GM18519 (cell line): ENCODE measurements at regions not wholly inside any gene's neighbourhood (a gene's known extent, or its start where the extent isn't known, plus 50 kb on each side); places are given as distances from the start of the nearest gene placed in this dataset.
A peak's percentile ranks its signal among the peaks of the same experiment; 100 is the strongest.

Experiments
- ATAC-seq: cut with Tn5 transposase; IDR thresholded peaks from one replicate; pipeline ENCODE4 v1.9.1; 2021; ENCODE audit warnings: mild to moderate bottlenecking, moderate library complexity; ENCODE audit not compliant: unreplicated experiment, low FRiP score

GRCh38 chr15:94535298-94536048 lies 304.1 kb downstream of the MCTP2 start:
- ATAC-seq = no peak

- ATAC-seq = no peak
Observed at GRCh38 chr15:94536549-94536948, 305.2 kb downstream of the MCTP2 start.

DNA sequence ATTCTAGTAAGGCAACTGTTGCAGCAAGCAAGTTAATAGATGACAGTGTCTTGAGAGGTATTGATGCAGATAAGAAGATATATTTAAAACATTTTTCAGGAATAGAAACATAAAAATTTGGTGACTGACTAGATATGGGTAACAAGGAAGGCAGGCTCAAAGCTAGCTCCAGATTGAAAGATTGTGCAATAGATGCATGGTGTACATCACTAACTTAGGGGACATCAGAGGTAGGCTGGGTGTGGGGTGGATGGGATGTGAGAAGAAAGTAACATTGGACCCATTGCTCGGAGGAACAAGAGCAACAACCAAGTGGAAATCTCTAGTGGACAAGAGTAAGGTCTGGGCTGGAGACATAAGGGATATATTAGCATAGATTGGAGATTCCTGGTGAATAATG lies 306.9 kb downstream of the MCTP2 start:
- ATAC-seq = no peak

DNA sequence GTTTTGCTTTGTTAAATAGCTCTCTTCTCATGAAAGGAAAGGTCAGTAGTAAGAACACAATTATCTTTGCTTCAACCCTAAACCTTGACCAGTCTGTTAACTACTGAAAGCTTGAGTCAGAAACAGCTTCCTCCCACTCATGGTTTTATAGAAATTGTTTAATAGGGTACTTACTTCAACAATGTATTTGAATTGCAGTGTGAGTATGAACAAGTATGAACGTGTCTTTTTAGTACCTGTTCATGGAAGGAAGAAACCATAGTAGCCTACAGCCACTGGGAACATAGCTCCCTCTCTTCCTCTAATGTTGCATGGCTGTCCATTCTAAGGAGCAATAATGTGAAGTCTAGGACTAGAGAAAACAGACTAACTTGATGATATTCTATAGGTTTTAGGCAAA lies 311.0 kb downstream of the MCTP2 start:
- ATAC-seq = no peak

GRCh38 chr15:94546808-94547207 lies 315.4 kb downstream of the MCTP2 start:
- no peak for ATAC-seq

DNA sequence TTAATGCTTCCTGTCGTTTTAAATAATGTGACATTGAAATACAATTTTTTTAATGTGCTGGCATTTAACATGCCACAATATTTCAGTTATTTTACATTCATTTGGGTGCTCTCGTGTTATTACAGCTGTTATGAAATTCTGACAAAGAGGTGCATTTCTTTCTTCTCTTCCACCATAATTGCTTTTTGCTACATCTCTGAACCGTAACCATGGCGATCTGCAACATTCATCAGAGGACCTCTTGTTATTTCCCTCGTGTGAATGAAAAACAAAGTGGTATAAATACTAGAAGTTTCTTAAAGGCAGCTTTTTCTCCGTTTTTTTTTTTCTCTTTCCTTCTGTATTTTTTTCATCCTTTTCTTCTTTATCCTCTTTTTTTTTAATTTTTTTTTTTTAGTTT lies 316.4 kb downstream of the MCTP2 start:
- ATAC-seq = no peak

DNA sequence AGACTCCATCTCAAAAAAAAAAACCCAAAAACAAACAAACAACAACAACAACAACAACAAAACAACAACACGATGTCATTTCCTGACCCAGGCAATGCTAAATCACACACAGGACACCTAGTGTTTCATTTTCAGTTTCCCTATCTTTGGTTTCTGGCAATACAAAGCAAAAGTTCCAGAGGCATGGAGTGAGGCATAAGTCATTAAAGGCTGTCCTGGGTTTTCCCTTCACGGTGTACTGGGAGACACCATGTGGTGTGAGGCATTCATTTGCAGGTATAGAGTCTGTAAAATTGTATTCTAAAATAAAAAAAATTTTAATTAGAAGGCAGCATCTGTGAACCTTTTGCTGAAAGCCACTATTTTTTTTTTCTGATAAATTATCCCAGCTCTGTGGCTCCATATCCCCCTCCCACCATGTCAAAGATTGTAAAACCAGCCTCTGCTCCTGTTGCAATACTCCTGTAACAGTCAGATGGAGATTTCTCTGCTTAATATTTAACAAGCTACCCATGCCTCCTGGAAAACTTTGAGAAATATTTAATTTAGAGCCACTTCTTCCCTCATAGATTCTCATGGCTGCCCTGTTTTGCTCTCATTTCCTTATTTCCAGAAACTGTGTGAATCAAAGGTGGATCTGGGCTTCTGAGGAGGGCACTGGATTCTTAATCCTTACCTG lies 324.6 kb downstream of the MCTP2 start:
- ATAC-seq = no peak

DNA sequence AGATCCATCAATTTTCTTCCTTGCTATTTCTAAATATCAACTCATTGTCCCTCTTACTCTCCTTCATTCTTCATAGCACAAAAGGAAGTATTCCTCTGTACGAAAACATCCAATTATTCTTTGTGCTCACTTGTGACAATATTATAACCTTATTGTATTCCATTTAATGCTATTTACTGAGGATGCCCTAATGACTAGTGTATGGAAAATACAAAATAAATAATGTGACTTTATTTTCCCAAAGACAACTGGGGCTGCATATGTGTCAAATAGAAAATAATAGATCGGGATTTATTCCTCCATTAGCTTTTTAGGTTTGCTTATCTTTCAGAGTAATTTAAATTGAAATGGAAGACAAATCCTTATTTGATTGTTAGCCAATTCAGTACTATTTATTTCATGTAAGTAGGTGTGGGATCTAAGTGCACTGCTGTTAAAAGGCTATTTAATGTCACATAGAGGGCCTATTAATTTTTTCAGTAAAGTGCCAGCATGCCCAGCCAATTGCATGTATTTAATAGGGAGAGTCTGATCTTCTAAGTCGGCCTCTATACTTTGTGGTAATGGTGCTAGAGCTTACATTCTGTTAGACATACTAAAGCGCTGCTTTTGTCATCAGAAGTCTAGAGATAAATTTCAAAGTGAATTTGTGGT lies 329.8 kb downstream of the MCTP2 start:
- ATAC-seq = no peak

DNA sequence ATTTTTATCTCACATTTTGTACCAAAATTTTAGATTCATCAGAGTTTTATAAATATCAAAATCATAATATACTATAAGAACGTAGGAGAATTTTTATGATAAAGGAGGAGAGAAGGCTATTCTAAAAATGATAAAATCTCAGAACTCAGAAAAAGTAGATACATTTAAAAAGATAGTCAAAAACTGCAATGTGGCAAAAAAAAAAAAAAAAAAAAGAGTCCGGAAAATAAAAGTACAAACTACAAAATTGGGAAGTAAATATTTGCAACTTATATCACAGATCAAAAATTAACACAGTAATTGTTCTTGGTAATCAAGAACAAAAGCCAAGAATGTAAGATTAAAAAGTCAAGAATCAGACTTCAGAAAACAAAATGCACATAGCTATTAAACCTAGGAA lies 332.1 kb downstream of the MCTP2 start:
- no peak for ATAC-seq

- peak; percentile 55 for ATAC-seq
Observed at GRCh38 chr15:94576889-94577533, 345.6 kb downstream of the MCTP2 start.

- no peak for ATAC-seq
Observed at GRCh38 chr15:94579286-94579685, 347.9 kb downstream of the MCTP2 start.

GRCh38 chr15:94580211-94580885 lies 349.0 kb downstream of the MCTP2 start:
- ATAC-seq = no peak

- ATAC-seq = peak; percentile 33
Observed at GRCh38 chr15:94582368-94582767, 351.0 kb downstream of the MCTP2 start.

GRCh38 chr15:94584833-94585244 lies 353.5 kb downstream of the MCTP2 start:
- ATAC-seq = peak; percentile 81

GRCh38 chr15:94586099-94586498 lies 354.7 kb downstream of the MCTP2 start:
- ATAC-seq = peak; percentile 77

GRCh38 chr15:94587113-94587512 lies 355.8 kb downstream of the MCTP2 start:
- ATAC-seq = no peak

DNA sequence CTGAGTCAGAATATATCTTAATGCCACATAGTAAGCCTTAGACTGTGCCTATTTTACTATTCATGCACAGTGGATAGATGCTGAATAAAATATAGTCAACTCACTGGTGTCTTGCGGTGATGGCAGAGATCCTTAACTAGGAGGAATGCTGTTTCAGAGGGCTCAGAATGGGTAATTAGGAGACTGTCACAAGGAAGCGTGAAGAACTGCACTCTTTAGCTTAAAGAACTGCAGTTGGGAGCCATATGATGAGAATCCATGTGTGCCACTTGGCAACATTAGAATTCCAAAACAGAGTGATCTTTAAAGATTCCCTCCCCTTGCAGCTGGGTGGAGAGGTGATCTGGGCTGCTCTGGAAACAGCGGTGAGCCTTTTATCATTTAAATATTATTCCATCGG lies 357.6 kb downstream of the MCTP2 start:
- ATAC-seq = no peak

- ATAC-seq = no peak
Observed at GRCh38 chr15:94592495-94592894, 361.1 kb downstream of the MCTP2 start.

- ATAC-seq = no peak
Observed at GRCh38 chr15:94596707-94597106, 365.3 kb downstream of the MCTP2 start.

GRCh38 chr15:94600505-94600904 lies 369.1 kb downstream of the MCTP2 start:
- ATAC-seq = no peak
